ENCODE measurements at regions not wholly inside any gene's neighbourhood (a gene's known extent, or its start where the extent isn't known, plus 50 kb on each side); places are given as distances from the start of the nearest gene placed in this dataset.

DNA sequence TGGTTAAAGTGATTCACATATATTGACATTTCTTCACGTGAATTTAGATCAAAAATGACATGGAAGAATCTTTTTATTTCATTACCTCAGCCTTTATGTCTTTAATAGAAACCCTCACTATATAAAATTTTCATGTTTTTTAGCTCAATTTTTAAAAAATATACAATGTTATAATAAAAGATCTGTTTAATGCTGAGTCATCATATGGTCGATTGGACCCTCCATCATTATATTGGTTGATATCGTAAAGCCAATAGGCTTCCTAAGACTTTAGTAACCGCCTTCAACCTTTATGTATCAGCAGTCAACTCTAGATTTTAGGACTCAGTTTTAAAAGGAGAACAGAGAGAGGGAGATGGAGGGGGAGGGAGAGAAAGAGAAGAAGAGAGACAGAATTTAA is 162.3 kb upstream of the FERD3L start:
- H3K4me2 ChIP-seq (ENCODE audit: low read depth, low read length): no peak overlapping the region
- H4K5ac ChIP-seq (ENCODE audit: low read depth, low read length): no peak overlapping the region
- in situ Hi-C loops (cut with MboI; ENCODE audit: low sequenced_read_pairs) (no loop called here), dilution Hi-C loops (cut with HindIII; ENCODE audit: low sequenced_read_pairs, unreplicated experiment) (no loop called here), intact Hi-C loops (cut with micrococcal nuclease) (no loop called here)
- no peak overlapping the region for H2BK15ac ChIP-seq (ENCODE audit: low read depth, low read length)
- H4K20me1 ChIP-seq (ENCODE audit: insufficient read depth, low read length): no peaks in the 10 kb centered on the region
- no peaks in the 10 kb centered on the region for H3K9me1 ChIP-seq (ENCODE audit: insufficient read depth, low read length)
- no peak overlapping the region for H2AFZ ChIP-seq (replicated peaks; ENCODE audit: low read length, poor library complexity)
- no peak overlapping the region for H4K91ac ChIP-seq (ENCODE audit: insufficient read depth, low read depth, low read length)
- H3K79me1 ChIP-seq (ENCODE audit: low read depth in 1 of 2, low read length in 2 of 2): no peaks in the 10 kb centered on the region
- no peaks in the 10 kb centered on the region for H3K36me3 ChIP-seq (ENCODE audit: control insufficient read depth, insufficient read depth, low read length)
- no peak overlapping the region for H2AK5ac ChIP-seq (ENCODE audit: low read depth, low read length)
- no peak overlapping the region for H3K56ac ChIP-seq (ENCODE audit: extremely low read depth, insufficient read depth, low read length)
- no peak overlapping the region for H3K18ac ChIP-seq (ENCODE audit: low read depth, low read length)
- H3K4me1 ChIP-seq (ENCODE audit: control insufficient read depth, insufficient read depth, low read length): no peaks in the 10 kb centered on the region
- no CpG with 5 or more reads among the region's 4 CpGs for WGBS, 2 experiments (ENCODE audit: extremely low coverage in 2 of 2, insufficient read length in 1 of 2)
- no peak overlapping the region for H3K4ac ChIP-seq (ENCODE audit: low read depth, low read length)
- DNase-seq (no peak), ATAC-seq (ENCODE audit: low read depth) (no peak)
- no peak overlapping the region for H3K4me3 ChIP-seq (ENCODE audit: insufficient read depth, low read depth, low read length)
- no peak overlapping the region for H2BK120ac ChIP-seq (ENCODE audit: low read depth, low read length)
- H2BK5ac ChIP-seq (ENCODE audit: low read depth, low read length, poor library complexity, severe bottlenecking): no peak overlapping the region
- H4K8ac ChIP-seq (ENCODE audit: low read depth in 2 of 2, low read length in 2 of 2): no peak overlapping the region
- H3K23ac ChIP-seq (ENCODE audit: low read depth, low read length): no peak overlapping the region
- POLR2A ChIA-PET (ENCODE audit: unreplicated experiment): no interaction called here
- no peak overlapping the region for H2BK20ac ChIP-seq (ENCODE audit: low read depth, low read length)
- no peak overlapping the region for H3K9ac ChIP-seq (ENCODE audit: low read depth, low read length)
- TF ChIP-seq NFE2L2 (IDR thresholded peaks at IDR 0.05; ENCODE audit: low read depth, low read length): peak; percentile 84
- peak; percentile 99 for TF ChIP-seq MAFK (IDR thresholded peaks at IDR 0.05; ENCODE audit: low read depth, low read length)
- TF ChIP-seq, protein P1, sequence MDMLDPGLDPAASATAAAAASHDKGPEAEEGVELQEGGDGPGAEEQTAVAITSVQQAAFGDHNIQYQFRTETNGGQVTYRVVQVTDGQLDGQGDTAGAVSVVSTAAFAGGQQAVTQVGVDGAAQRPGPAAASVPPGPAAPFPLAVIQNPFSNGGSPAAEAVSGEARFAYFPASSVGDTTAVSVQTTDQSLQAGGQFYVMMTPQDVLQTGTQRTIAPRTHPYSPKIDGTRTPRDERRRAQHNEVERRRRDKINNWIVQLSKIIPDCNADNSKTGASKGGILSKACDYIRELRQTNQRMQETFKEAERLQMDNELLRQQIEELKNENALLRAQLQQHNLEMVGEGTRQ (IDR thresholded peaks at IDR 0.05; ENCODE audit: low read depth, low read length): no peak
- no peak for TF ChIP-seq RCOR1 (IDR thresholded peaks at IDR 0.05; ENCODE audit: insufficient replicate concordance, low read length)
- H2AK9ac ChIP-seq (replicated peaks; ENCODE audit: low read depth, low read length, poor library complexity): no peak overlapping the region
- CTCF ChIA-PET: no interaction called here
- no peak overlapping the region for H3K14ac ChIP-seq (replicated peaks; ENCODE audit: low read depth, low read length)
- H3K27ac ChIP-seq (ENCODE audit: insufficient read depth, low read length): no peak overlapping the region
- no peaks in the 10 kb centered on the region for H3K9me3 ChIP-seq (ENCODE audit: control insufficient read depth, insufficient read depth, low read length)
- no TSS peak for BruUV-seq (replicated peaks)
- no peaks in the 10 kb centered on the region for H3K27me3 ChIP-seq (ENCODE audit: control insufficient read depth, insufficient read depth, low read length)
